Osteoblast (primary cell): ENCODE measurements at regions not wholly inside any gene's neighbourhood (a gene's known extent, or its start where the extent isn't known, plus 50 kb on each side); places are given as distances from the start of the nearest gene placed in this dataset.

ENCODE experiments used
- DNase-seq: peaks from one replicate; pipeline ENCODE4 v3.0.0; 2011; ENCODE audit warnings: low spot score, mixed read lengths; ENCODE audit not compliant: insufficient read length; ENCODE audit errors: missing footprints
- H2AFZ ChIP-seq: 2 replicates; pipeline ENCODE4 v1.6.0; 2011; ENCODE audit warnings: mild to moderate bottlenecking, low read length
- H3K27ac ChIP-seq: 2 replicates; pipeline ENCODE4 v1.5.1; 2011; ENCODE audit warnings: mild to moderate bottlenecking, low read depth, low read length, moderate library complexity
- H3K27me3 ChIP-seq: 2 replicates; pipeline ENCODE4 v1.6.0; 2012; ENCODE audit warnings: mild to moderate bottlenecking, control low read depth, inconsistent platforms, low read length, moderate library complexity; ENCODE audit not compliant: insufficient read depth
- H3K36me3 ChIP-seq: 2 replicates; pipeline ENCODE4 v1.5.1; 2011; ENCODE audit warnings: mild to moderate bottlenecking, low read length, control low read depth, moderate library complexity; ENCODE audit not compliant: insufficient read depth
- H3K4me1 ChIP-seq: 2 replicates; pipeline ENCODE4 v1.5.1; 2011; ENCODE audit warnings: mild to moderate bottlenecking, low read length, control low read depth, moderate library complexity; ENCODE audit not compliant: insufficient read depth
- H3K4me2 ChIP-seq: 2 replicates; pipeline ENCODE4 v1.6.0; 2011; ENCODE audit warnings: mild to moderate bottlenecking, low read length; ENCODE audit not compliant: insufficient read depth
- H3K4me3 ChIP-seq: fragments of 200-600 bp; sonication (generic); 3 replicates; pipeline ENCODE4 v1.5.1; 2012; ENCODE audit warnings: mild to moderate bottlenecking, low read length, inconsistent platforms; ENCODE audit not compliant: insufficient read depth
- H3K79me2 ChIP-seq: 2 replicates; pipeline ENCODE4 v1.6.0; 2012; ENCODE audit warnings: mild to moderate bottlenecking, low read length, control low read depth, inconsistent platforms; ENCODE audit not compliant: insufficient read depth
- H3K9me3 ChIP-seq: 2 replicates; pipeline ENCODE4 v1.5.1; 2011; ENCODE audit warnings: low read depth, low read length, control low read depth
- H4K20me1 ChIP-seq: 2 replicates; pipeline ENCODE4 v1.6.0; 2012; ENCODE audit warnings: mild to moderate bottlenecking, low read length, control low read depth; ENCODE audit not compliant: insufficient read depth
- TF ChIP-seq, protein P1 (sequence below): IDR thresholded peaks from 2 replicates; pipeline ENCODE4 v1.5.1; 2011; ENCODE audit warnings: mild to moderate bottlenecking, low read depth, low read length, moderate library complexity; ENCODE audit errors: extremely low read depth

DNA sequence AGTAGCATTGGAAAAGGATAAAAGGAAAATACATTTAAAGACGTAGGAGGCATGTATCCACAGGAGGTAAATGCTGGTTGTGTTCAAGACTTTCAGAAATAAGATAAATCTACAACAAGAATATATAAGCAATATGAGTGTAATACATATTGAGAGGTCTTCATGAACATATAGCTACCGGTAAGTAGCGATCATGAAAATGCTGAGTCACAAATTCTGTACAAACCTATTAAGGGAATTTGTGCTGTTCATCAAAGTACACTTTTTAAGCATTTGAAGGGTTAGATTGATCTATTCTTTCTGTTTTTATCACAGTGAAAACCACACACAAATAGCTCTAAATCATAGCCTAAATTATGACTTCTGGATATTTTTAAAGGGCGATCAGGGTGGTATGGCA, 173.1 kb upstream of the NYAP2 start:
- H3K36me3 ChIP-seq, result no peaks in the 10 kb centered on the region
- no peaks in the 10 kb centered on the region for H3K79me2 ChIP-seq
- TF ChIP-seq, protein P1, sequence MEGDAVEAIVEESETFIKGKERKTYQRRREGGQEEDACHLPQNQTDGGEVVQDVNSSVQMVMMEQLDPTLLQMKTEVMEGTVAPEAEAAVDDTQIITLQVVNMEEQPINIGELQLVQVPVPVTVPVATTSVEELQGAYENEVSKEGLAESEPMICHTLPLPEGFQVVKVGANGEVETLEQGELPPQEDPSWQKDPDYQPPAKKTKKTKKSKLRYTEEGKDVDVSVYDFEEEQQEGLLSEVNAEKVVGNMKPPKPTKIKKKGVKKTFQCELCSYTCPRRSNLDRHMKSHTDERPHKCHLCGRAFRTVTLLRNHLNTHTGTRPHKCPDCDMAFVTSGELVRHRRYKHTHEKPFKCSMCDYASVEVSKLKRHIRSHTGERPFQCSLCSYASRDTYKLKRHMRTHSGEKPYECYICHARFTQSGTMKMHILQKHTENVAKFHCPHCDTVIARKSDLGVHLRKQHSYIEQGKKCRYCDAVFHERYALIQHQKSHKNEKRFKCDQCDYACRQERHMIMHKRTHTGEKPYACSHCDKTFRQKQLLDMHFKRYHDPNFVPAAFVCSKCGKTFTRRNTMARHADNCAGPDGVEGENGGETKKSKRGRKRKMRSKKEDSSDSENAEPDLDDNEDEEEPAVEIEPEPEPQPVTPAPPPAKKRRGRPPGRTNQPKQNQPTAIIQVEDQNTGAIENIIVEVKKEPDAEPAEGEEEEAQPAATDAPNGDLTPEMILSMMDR, result no peak
- H3K27ac ChIP-seq, result no peak overlapping the region
- peak overlapping the region; percentile 49 for H3K4me2 ChIP-seq
- peaks cover 2% of the 10 kb centered on the region for H3K27me3 ChIP-seq
- no peaks in the 10 kb centered on the region for H3K9me3 ChIP-seq
- H2AFZ ChIP-seq, result no peak overlapping the region
- no peak overlapping the region for H3K4me3 ChIP-seq
- no peak for DNase-seq
- no peaks in the 10 kb centered on the region for H3K4me1 ChIP-seq
- H4K20me1 ChIP-seq, result no peaks in the 10 kb centered on the region

DNA sequence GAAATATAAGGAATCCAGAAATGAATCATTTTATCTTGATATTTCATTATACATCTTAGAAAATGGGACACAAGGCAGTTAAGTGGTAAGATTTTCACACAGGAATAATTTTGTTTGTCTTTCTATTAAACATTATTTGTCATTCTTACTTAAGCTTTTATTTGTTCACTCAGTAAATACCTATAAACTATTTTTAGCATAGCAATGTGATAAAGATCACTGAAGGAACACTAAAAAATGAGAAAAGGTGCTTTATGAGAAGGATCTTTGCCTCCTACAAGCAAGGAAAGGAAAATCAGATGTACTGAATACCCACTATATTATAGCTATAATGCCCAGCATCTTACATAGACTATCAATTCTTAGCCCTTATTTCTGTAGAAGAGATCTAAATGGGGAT, 176.2 kb upstream of the NYAP2 start:
- no peak overlapping the region for H3K4me2 ChIP-seq
- no peak overlapping the region for H3K4me3 ChIP-seq
- H3K36me3 ChIP-seq, result no peaks in the 10 kb centered on the region
- no peaks in the 10 kb centered on the region for H3K79me2 ChIP-seq
- H3K4me1 ChIP-seq, result no peaks in the 10 kb centered on the region
- H3K27me3 ChIP-seq, result no peaks in the 10 kb centered on the region
- no peaks in the 10 kb centered on the region for H3K9me3 ChIP-seq
- H3K27ac ChIP-seq, result no peak overlapping the region
- H2AFZ ChIP-seq, result no peak overlapping the region
- H4K20me1 ChIP-seq, result no peaks in the 10 kb centered on the region
- TF ChIP-seq, protein P1, result no peak
- DNase-seq, result no peak

GRCh38 chr2:225207471-225207870, 165.2 kb upstream of the DOCK10 start:
- H3K27ac ChIP-seq, result no peak overlapping the region
- H3K4me3 ChIP-seq, result no peak overlapping the region
- H4K20me1 ChIP-seq, result no peaks in the 10 kb centered on the region
- H3K79me2 ChIP-seq, result no peaks in the 10 kb centered on the region
- no peak for DNase-seq
- no peak overlapping the region for H3K4me2 ChIP-seq
- TF ChIP-seq, protein P1, result no peak
- no peaks in the 10 kb centered on the region for H3K4me1 ChIP-seq
- H3K36me3 ChIP-seq, result no peaks in the 10 kb centered on the region
- no peaks in the 10 kb centered on the region for H3K27me3 ChIP-seq
- no peaks in the 10 kb centered on the region for H3K9me3 ChIP-seq
- H2AFZ ChIP-seq, result no peak overlapping the region

GRCh38 chr2:225207043-225207442, 164.8 kb upstream of the DOCK10 start:
- H3K27ac ChIP-seq, result no peak overlapping the region
- no peaks in the 10 kb centered on the region for H3K36me3 ChIP-seq
- no peak overlapping the region for H3K4me2 ChIP-seq
- no peaks in the 10 kb centered on the region for H3K79me2 ChIP-seq
- no peaks in the 10 kb centered on the region for H3K4me1 ChIP-seq
- H3K9me3 ChIP-seq, result no peaks in the 10 kb centered on the region
- H3K4me3 ChIP-seq, result no peak overlapping the region
- TF ChIP-seq, protein P1, result no peak
- no peaks in the 10 kb centered on the region for H3K27me3 ChIP-seq
- no peaks in the 10 kb centered on the region for H4K20me1 ChIP-seq
- no peak overlapping the region for H2AFZ ChIP-seq
- DNase-seq, result no peak
